GM12873 (cell line): ENCODE measurements at regions not wholly inside any gene's neighbourhood (a gene's known extent, or its start where the extent isn't known, plus 50 kb on each side); places are given as distances from the start of the nearest gene placed in this dataset.

Experiments
- TF ChIP-seq, protein P1 (sequence below): IDR thresholded peaks from 2 replicates; pipeline ENCODE4 v1.5.1; 2012; ENCODE audit warnings: low read depth, mild to moderate bottlenecking, moderate library complexity, low read length, control low read depth; ENCODE audit not compliant: insufficient read depth; ENCODE audit errors: missing control alignments

DNA sequence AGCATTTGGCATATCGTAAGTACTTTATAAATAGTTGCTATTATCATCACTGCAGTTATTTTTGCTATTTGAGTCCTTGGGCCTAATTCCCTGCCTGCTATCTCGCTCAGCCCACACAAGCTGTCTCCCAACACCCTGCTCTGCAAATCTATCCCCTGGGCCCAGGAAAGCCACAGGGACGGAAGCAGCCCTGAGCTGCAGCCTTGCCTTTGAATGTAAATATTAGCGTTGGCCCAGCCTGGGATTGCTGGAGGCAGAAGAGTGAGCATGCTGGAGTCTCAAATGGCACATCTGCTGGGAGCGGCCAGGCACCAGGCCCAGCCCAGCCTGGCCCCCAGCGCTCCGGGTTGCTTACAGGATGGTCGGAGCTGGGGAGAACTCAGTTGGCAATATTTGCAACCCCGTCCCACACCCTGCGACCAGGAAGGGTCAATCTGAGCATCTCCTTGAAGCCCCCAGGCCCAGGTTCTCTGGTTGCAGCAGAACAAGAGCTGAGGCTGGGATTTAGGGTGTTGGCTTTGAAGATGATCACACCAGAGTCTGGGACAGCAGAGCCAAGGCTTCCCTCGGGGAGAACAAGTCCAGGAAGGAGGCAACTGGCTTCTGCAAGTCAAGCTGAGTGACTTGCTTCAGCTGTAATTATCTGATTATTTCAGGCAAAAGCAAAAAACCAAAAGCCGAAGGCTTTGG, 529.6 kb downstream of the SHQ1 start:
- TF ChIP-seq, protein P1, sequence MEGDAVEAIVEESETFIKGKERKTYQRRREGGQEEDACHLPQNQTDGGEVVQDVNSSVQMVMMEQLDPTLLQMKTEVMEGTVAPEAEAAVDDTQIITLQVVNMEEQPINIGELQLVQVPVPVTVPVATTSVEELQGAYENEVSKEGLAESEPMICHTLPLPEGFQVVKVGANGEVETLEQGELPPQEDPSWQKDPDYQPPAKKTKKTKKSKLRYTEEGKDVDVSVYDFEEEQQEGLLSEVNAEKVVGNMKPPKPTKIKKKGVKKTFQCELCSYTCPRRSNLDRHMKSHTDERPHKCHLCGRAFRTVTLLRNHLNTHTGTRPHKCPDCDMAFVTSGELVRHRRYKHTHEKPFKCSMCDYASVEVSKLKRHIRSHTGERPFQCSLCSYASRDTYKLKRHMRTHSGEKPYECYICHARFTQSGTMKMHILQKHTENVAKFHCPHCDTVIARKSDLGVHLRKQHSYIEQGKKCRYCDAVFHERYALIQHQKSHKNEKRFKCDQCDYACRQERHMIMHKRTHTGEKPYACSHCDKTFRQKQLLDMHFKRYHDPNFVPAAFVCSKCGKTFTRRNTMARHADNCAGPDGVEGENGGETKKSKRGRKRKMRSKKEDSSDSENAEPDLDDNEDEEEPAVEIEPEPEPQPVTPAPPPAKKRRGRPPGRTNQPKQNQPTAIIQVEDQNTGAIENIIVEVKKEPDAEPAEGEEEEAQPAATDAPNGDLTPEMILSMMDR: no peak

DNA sequence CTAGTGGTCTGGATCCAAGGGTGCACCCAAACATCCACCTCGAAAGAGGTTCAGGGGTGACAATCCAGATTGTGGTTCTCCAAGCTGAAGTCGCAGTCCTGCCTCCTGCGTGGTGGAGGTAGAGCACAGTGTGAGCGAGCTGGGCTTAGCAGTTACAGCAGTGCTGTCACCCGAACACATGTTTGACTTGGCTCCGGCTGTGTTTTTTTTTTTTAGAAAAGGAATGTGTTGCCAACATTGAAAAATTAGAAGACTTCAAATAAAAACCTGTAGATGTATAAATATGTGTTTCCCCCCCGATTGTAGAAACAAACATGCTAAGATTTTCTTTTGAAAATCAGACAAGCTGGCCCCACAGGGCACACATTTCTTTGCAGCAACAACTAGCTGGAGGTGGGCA, 530.8 kb downstream of the SHQ1 start:
- TF ChIP-seq, protein P1: no peak

DNA sequence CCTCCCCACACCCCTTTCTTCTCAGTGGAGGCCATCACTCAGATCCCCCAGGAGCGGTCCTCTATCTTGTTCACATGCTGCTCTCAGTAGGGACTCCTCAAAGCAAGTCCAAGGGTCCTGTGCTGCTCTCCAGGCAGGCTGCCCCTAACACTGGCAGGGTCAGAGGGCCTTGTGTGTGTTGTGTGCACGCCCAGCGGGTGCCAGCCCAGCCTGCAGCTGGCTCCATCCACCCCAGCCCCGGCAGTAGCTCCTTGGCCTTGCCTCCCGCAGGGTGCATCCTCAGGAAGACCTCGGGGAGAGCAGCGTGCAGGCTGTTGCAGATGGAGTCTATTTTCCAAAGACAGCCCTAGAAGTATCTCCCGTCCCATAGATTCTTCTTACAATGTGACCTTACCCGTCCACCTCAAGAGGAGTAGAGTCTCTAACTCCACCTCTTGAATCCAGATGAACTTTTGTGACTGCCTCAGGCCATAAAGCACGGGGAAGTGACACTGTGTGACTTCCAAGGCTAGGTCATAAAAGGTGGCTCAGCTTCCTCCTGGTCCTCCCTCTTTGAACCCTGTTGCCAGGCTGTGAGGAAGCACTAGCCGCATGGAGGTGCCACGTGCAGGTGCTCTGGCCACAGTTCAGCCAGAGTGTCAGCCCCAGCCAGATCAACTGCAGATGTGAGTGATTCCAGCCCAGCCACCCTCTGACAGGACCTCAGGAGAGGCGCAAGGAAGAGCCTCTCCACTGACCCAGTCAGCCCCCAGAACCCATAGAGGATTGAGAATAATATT, 531.6 kb downstream of the SHQ1 start:
- TF ChIP-seq, protein P1: no peak

DNA sequence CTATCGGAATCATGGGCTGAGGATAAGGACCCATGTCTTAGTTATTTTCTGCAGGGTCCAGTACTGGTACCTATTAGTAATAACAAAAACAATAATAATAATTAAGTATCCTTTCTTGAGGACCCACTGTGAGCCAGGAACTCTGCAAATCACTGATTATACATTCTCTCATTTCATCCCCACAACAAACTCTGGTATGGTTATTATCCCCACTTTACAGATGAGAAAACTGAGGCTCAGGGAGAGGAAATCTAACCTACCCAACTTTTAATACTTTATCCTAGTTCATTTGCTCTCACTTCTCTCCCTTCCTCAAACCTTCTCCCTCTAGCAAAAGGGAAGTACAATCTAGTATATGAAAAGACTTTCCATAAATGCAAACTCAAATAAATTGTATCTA, 528.4 kb upstream of the PROK2 start:
- TF ChIP-seq, protein P1: no peak

DNA sequence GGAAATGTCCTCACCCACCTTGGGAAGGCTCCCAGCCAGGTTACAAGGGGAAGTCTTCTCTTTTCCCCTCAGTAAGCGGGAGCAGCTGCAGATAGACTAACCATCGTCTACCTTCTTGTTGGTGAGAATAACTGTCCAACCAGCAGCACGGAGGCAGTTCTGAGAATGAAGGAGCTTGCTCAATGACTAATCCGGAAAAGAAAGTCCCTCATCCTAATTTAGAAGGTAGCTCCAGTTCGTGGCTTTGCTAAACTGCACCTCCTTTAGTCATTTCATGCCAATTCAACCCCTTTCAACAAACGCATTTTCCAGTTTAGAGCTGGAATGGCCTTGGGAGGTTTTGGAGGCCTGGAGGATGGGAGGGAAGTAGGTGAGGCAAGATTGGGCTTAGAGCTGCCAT, 527.4 kb upstream of the PROK2 start:
- TF ChIP-seq, protein P1: no peak

DNA sequence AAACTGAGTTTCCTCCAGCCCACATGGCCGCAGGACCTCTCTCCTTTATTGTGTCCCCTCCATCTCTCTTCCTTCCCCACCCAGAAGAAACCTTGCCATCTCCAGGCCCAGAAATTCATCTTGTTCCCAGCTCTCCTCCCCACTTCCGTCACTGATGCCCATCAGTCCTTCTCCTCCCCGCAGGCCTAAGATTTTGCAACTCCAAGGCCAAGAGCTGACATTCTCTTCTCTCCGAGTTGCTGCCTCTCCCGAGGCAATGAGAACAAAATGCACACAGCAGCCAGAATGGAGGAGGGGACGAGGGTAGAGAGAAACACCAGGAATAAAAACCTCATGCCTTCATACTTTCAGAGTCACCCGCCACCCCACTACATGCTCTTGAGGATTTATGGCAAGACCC, 526.5 kb upstream of the PROK2 start:
- TF ChIP-seq, protein P1: no peak

DNA sequence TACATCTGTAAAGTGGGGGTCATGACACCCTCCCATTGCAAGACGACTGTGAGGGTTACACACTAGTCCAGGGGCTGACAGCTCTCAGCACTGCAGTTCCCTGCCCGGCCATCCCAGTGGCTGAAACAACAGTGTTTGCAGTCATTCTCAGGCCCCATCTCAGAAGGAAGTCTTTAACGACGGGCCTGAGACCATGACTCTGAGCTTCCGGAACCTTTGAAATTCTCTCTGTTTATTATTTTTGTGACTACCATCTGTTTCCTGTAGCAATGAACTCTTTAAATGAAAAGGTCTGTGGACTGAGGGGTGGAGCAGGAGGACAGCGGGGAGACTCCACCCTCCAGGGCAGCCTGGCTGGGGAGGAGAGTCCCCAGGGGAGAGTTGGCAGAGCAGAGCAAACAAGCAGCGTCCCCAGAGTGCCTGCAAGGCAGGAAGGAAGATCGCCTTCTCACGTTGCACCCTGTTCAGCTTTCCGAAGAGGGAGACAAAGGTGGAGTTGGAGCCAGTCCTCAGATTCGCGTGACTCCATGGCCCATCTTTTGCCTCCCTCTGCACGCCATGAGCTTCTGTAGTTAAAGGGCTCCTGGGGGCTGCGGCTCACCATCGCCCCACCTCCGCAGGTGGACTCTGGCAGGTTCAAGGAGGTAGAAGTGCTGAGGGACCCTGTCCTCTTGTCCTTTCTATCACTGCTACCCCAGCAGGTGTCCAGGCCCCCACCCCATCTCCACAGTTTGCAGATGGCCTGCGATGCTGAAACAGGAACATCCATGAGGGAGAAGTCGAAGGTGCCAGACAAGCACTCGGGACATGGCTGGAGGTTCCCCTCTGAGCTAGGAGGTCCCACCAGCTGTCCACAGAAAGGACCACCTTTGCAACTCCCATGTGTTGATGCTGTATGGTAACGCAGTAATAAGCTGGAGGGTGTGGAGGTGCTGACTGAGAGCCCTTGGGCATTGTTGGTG, 525.8 kb upstream of the PROK2 start:
- TF ChIP-seq, protein P1: peak; percentile 20
